Heart right ventricle (tissue), 16 donors: ENCODE measurements at regions not wholly inside any gene's neighbourhood (a gene's known extent, or its start where the extent isn't known, plus 50 kb on each side); places are given as distances from the start of the nearest gene placed in this dataset.

Experiments
- ATAC-seq, 8 donors: fragments of 200-7000 bp; cut with Tn5 transposase; one replicate each; pipeline ENCODE4 v1.9.1; 2020; ENCODE audit warnings: mild to moderate bottlenecking in 8 of 8, moderate library complexity in 8 of 8, moderate number of reproducible peaks in 1 of 8
- DNase-seq, 2 donors: peaks; one replicate each; pipeline ENCODE4 v3.0.0-alpha.2; 2020
- H3K27ac ChIP-seq, 10 donors: fragments of 200-600 bp; sonication (generic) in 2 of 10; one replicate each; pipeline versions ENCODE4 v1.5.0 to v1.8.0; 2020 to 2022; ENCODE audit warnings: mild to moderate bottlenecking in 3 of 10
- H3K27me3 ChIP-seq, 7 donors: fragments of 200-600 bp; one replicate each; pipeline ENCODE4 v1.8.0; 2021 to 2022; ENCODE audit warnings: mild to moderate bottlenecking in 2 of 7
- H3K36me3 ChIP-seq, 9 donors: fragments of 200-600 bp; sonication (generic) in 1 of 9; one replicate each; pipeline versions ENCODE4 v1.5.0 to v1.8.0; 2020 to 2022; ENCODE audit warnings: mild to moderate bottlenecking in 2 of 9
- H3K4me1 ChIP-seq, 9 donors: fragments of 200-600 bp; sonication (generic) in 1 of 9; one replicate each; pipeline versions ENCODE4 v1.5.0 to v1.8.0; 2020 to 2022; ENCODE audit warnings: mild to moderate bottlenecking in 4 of 9
- H3K4me3 ChIP-seq, 10 donors: fragments of 200-600 bp; sonication (generic) in 2 of 10; one replicate each; pipeline versions ENCODE4 v1.5.0 to v1.8.0; 2020 to 2022; ENCODE audit warnings: mild to moderate bottlenecking in 7 of 10, moderate library complexity in 2 of 10
- H3K9me3 ChIP-seq, 11 donors: fragments of 200-600 bp in 10 of 11; sonication (generic) in 2 of 11; one replicate each; pipeline versions ENCODE4 v1.5.0 to v1.8.0; 2013 to 2022; ENCODE audit warnings: mild to moderate bottlenecking in 2 of 11, control low read depth in 1 of 11, moderate library complexity in 1 of 11
- CTCF ChIP-seq, 9 donors: fragments of 200-600 bp; sonication (generic) in 2 of 9; IDR thresholded peaks; one replicate each; pipeline versions ENCODE4 v1.5.0 to v1.8.0; 2021 to 2022; ENCODE audit warnings: antibody characterized with exemption in 9 of 9, mild to moderate bottlenecking in 5 of 9, moderate library complexity in 1 of 9
- WGBS, 2 donors: extraction: QIAGEN DNeasy Blood & Tissue Kit; methylation state at CpG; one replicate each; pipeline ENCODE4 v1.1.7; 2013; ENCODE audit warnings: inconsistent platforms in 1 of 2; 5-methylcytosine and 5-hydroxymethylcytosine counted together
- intact Hi-C, 10 donors: fragments of 100-400 bp; cut with DNase I; formaldehyde crosslinking; loops; one replicate each; pipeline versions ENCODE4 v1.11.1 to v1.14.2; 2022
- donor health status: Arrhythmogenic right ventricular cardiomyopathy.
- donor health status: ischemic (EF 13 %, LVEDD 7.1; RV severe dilation, severe dysfunction).
- donor health status: healthy with polysubstance abuse.
- donor health status: DM: no; HTN: yes; CAD: no.
- donor health status: DM: no; HTN: no; CAD: no.
- donor health status: ischemic (EF 25% LVEDD 6.9; RV normal size, moderate dysfunction).
- donor health status: ischemic (EF 25% LVEDD 5.7; RV mildly dilated, moderate dysfunction).
- donor health status: healthy.
- donor health status: DM: yes; HTN: yes; CAD: no.
- donor health status: Ischemic cardiomyopathy.
- donor health status: ischemic (EF 35%, LVEDD 5.7; RV mildly dilated, moderate dysfunction).
- donor health status: nonischemic (EF 11% LVEDD 7.7; RV severe dilation, severe dysfunction).
- donor health status: DM: yes; HTN: yes; CAD: no.
- donor health status: PGD.
- donor health status: ischemic (EF 29% LVEDD 5.4; RV normal size, mild dysfunction).
- donor health status: nonischemic (EF 23%, LVEDD 6.1; RV moderate dilation, normal function).

DNA sequence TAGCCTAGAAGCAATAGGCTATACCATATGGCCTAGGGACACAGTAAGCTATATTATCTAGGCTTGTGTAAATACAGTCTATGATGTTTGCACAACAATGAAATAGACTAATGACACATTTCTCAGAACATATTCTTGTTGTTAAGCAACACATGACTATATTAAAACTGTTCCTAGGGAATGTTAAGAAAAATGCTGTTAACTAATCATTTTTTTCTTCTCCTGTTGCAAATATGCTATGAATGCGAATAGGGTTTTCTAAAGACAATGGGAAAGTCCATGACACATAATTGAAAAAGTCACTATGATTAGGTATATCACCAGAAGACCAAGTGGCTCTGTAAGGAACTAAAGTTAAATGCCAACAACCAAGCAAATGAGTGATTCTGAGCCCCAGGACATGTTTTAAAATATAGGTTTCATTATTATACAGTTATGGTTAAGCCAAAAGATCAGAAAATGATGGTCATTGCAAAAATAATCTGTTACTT is 454.0 kb upstream of the SORCS1 start:
- no peak overlapping the region for H3K27ac ChIP-seq
- no peak for TF ChIP-seq CTCF (IDR thresholded peaks at IDR 0.05)
- 83 to 86% methylated on average over 1 of the region's 1 CpG for WGBS, 2 donors
- H3K27me3 ChIP-seq, result no peaks in the 10 kb centered on the region
- intact Hi-C loops, result no loop called here
- peaks cover 0 to 7% (median 0%) of the 10 kb centered on the region in 9 donors for H3K4me1 ChIP-seq
- no peaks in the 10 kb centered on the region for H3K36me3 ChIP-seq
- DNase-seq (no peak), ATAC-seq (no peak)
- H3K9me3 ChIP-seq, result no peaks in the 10 kb centered on the region
- no peak overlapping the region for H3K4me3 ChIP-seq

DNA sequence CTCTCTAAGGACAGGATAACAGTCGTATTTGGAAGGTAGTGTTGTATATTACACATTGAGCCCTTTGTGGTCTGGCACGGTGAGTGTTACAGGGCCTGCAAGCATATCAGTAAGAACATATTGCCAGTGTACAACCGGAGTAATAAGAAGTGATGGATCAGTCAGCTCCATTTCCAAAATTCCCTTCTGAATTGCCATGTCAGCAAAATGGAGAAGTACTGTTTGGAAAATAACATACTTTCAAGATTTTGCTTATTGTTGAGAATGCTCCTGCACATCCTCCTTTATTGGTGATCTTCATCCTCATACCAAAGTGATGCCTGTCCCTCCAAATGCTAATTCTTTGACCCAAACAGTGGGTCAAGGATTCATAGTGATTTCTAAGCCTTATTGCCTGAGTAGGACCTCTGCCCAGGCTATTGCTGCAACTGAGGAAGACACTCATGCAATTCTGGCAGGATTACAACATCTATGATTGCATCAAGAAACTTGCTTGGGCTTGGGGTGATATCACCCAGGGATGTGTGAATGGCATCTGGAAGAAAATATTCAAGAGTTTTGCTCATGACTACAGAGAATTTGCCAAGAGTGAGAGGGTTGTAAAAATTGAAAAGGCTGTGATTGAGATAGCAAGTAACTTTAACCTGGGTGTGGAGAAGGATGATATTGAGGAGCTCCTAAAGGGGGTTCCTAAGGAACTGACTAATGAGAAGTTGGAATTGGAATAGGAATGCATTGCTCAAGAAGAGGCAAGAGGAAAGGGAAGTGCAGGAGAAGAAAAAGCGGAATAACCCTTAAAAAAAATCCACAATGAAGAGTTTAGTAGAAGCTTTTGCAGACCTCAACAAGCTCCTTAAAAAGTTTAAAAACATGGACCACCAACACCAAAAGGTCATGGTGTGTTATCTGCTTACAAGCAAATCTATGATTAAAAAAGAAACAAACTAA is 452.2 kb upstream of the SORCS1 start:
- Histone ChIP-seq H3K4me3 (no peak overlapping the region), H3K27ac (no peak overlapping the region), H3K4me1 (peaks cover 0 to 7% (median 0%) of the 10 kb centered on the region in 9 donors), H3K36me3 (no peaks in the 10 kb centered on the region), H3K27me3 (no peaks in the 10 kb centered on the region), H3K9me3 (no peaks in the 10 kb centered on the region)
- DNase-seq, result no peak
- peak in 1 of 8 donors; percentile 35 for ATAC-seq
- no peak for TF ChIP-seq CTCF (IDR thresholded peaks at IDR 0.05)
- intact Hi-C loops, result no loop called here
- 86% methylated on average over 4 of the region's 4 CpGs for WGBS, 2 donors

GRCh38 chr10:107616031-107616430 is 451.5 kb upstream of the SORCS1 start:
- peaks cover 0 to 7% (median 0%) of the 10 kb centered on the region in 9 donors for H3K4me1 ChIP-seq
- intact Hi-C loops, result no loop called here

More at GRCh38 chr10:107616031-107616430, 451.5 kb upstream of the SORCS1 start:
- no peak for TF ChIP-seq CTCF (IDR thresholded peaks at IDR 0.05)
- no peaks in the 10 kb centered on the region for H3K9me3 ChIP-seq
- DNase-seq, result no peak
- ATAC-seq, result no peak
- H3K4me3 ChIP-seq, result no peak overlapping the region
- H3K27me3 ChIP-seq, result no peaks in the 10 kb centered on the region
- no peaks in the 10 kb centered on the region for H3K36me3 ChIP-seq
- H3K27ac ChIP-seq, result no peak overlapping the region
